GM18505 (cell line): ENCODE measurements at regions not wholly inside any gene's neighbourhood (a gene's known extent, or its start where the extent isn't known, plus 50 kb on each side); places are given as distances from the start of the nearest gene placed in this dataset.
A peak's percentile ranks its signal among the peaks of the same experiment; 100 is the strongest.

Source experiments
- ATAC-seq: cut with Tn5 transposase; IDR thresholded peaks from one replicate; pipeline ENCODE4 v1.9.1; 2021; ENCODE audit not compliant: unreplicated experiment
- POLR2A ChIP-seq: IDR thresholded peaks from 4 replicates; pipeline ENCODE4 v1.6.1; 2011; ENCODE audit warnings: borderline replicate concordance; ENCODE audit not compliant: insufficient read depth, insufficient read length; ENCODE audit errors: extremely low read depth

DNA sequence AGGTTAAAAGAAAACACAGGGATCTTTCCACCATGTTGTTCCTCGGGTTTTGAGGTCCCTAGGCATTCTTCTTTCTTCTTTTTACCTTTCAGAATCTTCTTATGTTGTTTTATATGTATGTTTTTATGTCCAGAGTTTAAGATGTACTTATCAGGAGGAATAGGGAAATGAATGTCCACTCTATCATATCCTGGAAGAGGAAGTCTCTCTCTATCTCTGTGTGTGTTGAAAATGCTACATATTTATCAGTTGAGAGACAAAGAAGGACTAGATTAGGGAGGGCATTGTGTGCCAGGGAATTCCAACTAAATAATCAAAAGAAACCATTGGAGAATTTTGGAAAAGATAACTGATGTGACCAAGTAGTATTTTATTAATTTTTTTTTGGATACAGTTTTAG, 200.5 kb upstream of the POT1 start:
- no peak for TF ChIP-seq POLR2A
- ATAC-seq = no peak

- TF ChIP-seq POLR2A = no peak
- ATAC-seq = no peak
These were observed 197.7 kb upstream of the POT1 start for GRCh38 chr7:125127304-125127703.

DNA sequence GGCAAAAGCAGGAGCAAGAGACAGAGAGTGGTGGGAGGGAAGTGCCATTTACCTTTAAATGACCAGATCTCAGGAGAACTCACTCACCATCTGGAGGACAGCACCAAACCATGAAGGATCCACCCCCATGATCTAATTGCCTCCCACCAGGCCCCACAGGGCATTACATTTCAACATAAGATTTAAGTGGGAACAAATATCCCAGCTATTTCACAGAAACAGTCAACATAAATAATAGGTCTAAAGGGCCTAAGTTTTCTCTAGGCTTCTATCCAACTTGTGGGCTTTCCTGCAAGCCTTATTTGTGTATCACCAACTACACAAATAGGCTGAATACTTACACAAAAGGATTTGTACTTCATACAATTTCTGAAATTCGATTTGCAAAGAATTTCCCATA, 196.8 kb upstream of the POT1 start:
- TF ChIP-seq POLR2A = no peak
- no peak for ATAC-seq

DNA sequence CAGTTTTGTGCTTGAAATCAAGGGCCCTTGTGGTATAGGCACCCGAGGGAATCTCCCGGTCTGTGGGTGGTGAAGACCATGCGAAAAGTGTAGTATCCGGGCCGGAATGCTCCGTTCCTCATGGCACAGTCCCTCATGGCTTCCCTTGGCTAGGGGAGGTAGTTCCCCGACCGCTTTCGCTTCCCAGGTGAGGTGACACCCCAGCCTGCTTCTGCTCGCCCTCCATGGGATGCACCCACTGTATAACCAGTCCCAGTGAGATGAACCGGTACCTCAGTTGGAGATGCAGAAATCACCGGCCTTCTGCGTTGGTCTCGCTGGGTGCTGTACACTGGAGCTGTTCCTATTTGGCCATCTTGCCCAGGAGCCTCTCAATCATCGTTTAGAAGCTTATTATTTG, 195.7 kb upstream of the POT1 start:
- no peak for TF ChIP-seq POLR2A

DNA sequence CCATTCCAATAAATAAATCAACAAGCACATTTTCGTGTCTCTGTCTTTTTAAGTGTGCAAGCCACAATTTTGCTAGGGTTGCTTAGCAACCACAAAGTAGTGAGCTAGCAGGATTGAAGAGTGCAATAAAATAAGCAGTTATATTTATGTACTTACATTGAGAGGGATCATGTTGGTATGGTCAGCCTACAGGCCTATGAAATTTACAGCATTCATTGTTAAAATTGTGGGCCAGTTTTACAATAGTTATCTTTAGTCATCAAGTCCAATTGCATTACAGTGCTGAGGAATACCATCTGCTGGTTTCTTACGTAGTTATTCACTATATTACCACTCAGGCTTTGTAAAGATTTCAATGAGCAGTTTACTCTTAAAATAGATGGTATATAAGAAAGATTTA, 192.5 kb upstream of the POT1 start:
- no peak for TF ChIP-seq POLR2A
- no peak for ATAC-seq

More for the DNA sequence above, 195.7 kb upstream of the POT1 start:
- ATAC-seq = no peak

GRCh38 chr7:125119559-125120115, 190.0 kb upstream of the POT1 start:
- no peak for ATAC-seq
- TF ChIP-seq POLR2A = no peak

GRCh38 chr7:125118444-125118843, 188.8 kb upstream of the POT1 start:
- TF ChIP-seq POLR2A = no peak
- ATAC-seq = no peak

- no peak for TF ChIP-seq POLR2A
- no peak for ATAC-seq
These were observed 183.2 kb upstream of the POT1 start for GRCh38 chr7:125112850-125113249.

DNA sequence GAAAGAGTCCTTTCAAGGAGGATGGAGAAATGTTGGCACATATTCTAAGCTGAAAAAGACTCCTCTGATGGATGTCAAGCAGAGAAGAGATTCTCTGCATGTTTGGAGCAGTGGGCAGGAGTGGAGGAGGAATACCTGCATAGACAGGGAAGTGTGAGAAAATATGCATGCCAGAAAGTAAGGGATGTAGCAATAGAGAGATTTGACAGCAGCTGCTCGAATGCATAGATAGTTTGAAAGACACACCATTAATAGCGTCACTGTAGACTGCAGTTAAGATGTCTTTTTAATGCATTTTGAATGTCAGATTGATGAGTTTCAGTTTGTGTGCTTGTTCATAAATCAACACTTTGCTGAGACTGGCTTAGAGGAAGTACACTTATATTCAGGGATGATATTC, 169.9 kb upstream of the POT1 start:
- TF ChIP-seq POLR2A = no peak
- no peak for ATAC-seq

DNA sequence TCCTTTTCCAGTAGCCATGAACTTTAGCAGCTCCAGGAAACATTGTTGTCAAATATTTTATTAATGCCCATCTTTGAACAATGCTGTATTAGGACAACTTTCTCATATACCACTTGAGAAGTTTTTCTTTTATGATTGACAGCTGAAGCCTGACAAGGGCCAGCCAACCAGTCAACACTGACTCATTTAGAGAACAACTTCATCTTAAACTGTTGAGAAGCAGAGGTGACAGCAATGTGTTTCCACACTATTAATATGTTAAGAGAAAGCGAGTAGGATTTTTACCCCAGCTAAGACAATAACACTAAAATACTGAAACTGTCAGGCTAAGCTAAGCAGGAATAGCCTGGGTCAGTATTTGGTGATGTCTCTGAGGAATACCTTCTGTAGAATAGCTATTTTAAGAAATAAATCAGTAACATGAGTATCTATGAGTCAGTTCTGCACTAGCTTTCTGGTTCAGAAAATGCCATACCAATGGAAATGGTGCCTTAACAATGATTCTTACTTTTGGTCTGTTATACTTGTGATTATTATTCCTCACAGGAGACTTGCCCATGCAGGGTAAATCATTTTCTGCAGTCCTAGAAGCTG, 168.8 kb upstream of the POT1 start:
- peak; percentile 94 for ATAC-seq
- TF ChIP-seq POLR2A = no peak

DNA sequence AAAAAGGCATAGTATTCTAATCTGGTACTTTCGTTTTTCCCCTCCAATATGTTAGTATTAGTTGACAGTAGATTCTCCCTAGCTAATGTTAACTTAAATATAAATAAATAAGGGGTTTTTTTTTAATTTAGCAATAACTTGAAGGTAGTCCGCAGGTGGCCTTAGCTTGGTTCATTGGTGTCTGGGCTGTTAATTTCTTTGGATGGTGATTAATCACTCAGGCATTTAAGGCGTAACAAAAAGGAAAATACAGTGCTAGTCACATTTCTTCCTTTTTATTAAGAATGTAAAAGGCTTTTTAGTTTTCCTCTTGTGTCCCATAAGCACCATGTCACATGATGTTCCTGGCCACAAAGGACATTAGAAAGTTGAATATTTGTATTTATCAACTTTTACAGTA, 161.0 kb upstream of the POT1 start:
- TF ChIP-seq POLR2A = no peak

GRCh38 chr7:125089171-125089570, 159.5 kb upstream of the POT1 start:
- ATAC-seq = no peak
- TF ChIP-seq POLR2A = no peak

More for the DNA sequence above, 161.0 kb upstream of the POT1 start:
- ATAC-seq = no peak

GRCh38 chr7:125088555-125088954, 158.9 kb upstream of the POT1 start:
- no peak for ATAC-seq
- TF ChIP-seq POLR2A = no peak

- TF ChIP-seq POLR2A = no peak
- ATAC-seq = no peak
These were observed 155.5 kb upstream of the POT1 start for GRCh38 chr7:125085084-125085483.

DNA sequence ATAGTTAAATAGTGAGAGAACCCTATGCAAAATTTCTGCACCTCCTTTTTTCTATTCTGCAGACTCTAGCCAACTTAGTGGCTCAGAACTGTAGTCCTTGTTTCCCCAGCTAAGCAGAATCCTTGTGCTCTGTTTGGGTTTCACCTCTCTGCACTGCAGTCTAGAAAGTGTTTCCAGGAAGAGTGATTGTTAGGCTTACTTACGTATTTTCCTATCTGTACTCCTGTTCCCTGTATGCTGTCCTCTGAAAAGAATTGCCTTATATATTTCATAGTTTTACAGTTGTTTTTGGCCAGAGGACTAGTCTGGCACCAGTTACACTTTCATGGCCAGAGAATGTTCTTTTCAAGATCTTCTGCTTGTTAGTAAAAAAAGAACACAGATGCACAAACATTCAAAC, 154.6 kb upstream of the POT1 start:
- no peak for ATAC-seq
- TF ChIP-seq POLR2A = no peak
